ENCODE measurements at regions not wholly inside any gene's neighbourhood (a gene's known extent, or its start where the extent isn't known, plus 50 kb on each side); places are given as distances from the start of the nearest gene placed in this dataset.

DNA sequence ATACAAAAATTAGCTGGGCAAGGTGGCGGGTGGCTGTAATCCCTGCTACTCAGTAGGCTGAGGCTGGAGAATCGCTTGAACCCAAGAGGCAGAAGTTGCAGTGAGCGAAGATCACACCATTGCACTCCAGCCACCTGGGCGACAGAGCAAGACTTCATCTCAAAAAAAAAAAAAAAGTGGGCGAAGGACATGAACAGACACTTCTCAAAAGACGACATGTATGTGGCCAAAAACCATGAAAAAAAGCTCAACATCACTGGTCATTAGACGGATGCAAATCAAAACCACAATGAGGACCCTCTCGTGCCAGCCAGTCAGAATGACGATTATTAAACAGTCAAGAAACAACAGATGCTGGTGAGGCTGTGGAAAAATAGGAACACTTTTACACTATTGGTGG lies 344.9 kb upstream of the JARID2 start:
- Histone ChIP-seq H3K36me3 (no peaks in the 10 kb centered on the region), H3K27me3 (ENCODE audit: low read depth) (no peaks in the 10 kb centered on the region), H3K9me3 (replicated peaks) (peaks cover 4% of the 10 kb centered on the region), H3K4me3 (no peak overlapping the region), H3K27ac (replicated peaks) (no peak overlapping the region), H3K4me1 (no peaks in the 10 kb centered on the region)
- intact Hi-C loops (cut with micrococcal nuclease), result no loop called here
- TF ChIP-seq, protein P1, sequence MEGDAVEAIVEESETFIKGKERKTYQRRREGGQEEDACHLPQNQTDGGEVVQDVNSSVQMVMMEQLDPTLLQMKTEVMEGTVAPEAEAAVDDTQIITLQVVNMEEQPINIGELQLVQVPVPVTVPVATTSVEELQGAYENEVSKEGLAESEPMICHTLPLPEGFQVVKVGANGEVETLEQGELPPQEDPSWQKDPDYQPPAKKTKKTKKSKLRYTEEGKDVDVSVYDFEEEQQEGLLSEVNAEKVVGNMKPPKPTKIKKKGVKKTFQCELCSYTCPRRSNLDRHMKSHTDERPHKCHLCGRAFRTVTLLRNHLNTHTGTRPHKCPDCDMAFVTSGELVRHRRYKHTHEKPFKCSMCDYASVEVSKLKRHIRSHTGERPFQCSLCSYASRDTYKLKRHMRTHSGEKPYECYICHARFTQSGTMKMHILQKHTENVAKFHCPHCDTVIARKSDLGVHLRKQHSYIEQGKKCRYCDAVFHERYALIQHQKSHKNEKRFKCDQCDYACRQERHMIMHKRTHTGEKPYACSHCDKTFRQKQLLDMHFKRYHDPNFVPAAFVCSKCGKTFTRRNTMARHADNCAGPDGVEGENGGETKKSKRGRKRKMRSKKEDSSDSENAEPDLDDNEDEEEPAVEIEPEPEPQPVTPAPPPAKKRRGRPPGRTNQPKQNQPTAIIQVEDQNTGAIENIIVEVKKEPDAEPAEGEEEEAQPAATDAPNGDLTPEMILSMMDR (IDR thresholded peaks at IDR 0.05; ENCODE audit: borderline replicate concordance), result no peak
- no peak for DNase-seq

DNA sequence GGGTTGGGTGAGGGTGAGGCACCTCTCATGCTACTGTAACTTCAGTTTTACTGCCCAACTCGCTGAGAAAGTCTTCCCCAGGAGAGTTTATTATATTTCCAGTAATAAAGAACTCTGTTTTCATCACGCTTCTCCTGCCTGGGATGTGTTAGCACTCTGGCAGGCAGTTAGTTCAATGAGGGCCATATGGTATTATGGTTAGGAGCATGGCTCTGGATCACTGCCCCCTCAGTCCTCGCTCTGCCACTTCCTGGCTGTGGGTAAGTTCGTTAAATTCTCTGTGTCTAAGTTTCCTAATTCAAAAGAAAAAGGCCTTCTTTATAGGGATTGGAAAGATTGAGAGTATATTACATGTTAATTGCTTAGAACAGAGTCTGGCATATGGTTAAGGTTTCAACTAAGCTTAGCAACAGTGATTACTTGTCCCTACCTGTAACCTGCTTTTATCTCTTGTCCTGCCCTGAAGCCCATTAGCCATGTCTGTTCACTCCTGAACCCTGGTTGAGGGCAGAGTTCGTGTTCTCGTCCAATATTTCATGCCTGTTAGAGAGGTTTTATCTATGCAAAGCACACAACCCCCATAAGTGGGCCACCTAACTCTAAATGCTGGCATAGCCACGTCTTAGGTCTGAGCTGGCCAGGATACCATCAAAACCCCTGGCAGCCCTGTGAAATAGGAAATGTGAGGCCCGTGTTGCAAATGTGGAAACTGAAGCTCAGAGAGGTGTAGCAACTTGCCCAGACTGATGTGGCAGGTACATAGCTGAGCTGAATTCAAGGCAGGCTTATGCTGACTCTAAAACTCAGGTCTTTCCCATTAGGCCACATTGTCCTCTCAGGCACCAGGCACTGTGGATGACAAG lies 342.5 kb upstream of the JARID2 start:
- no peaks in the 10 kb centered on the region for H3K27me3 ChIP-seq (ENCODE audit: low read depth)
- H3K9me3 ChIP-seq (replicated peaks), result peaks cover 4% of the 10 kb centered on the region
- no peaks in the 10 kb centered on the region for H3K36me3 ChIP-seq
- no peak overlapping the region for H3K4me3 ChIP-seq
- no peak for DNase-seq
- TF ChIP-seq, protein P1 (IDR thresholded peaks at IDR 0.05; ENCODE audit: borderline replicate concordance), result no peak
- no peaks in the 10 kb centered on the region for H3K4me1 ChIP-seq
- intact Hi-C loops (cut with micrococcal nuclease), result no loop called here
- H3K27ac ChIP-seq (replicated peaks), result no peak overlapping the region

DNA sequence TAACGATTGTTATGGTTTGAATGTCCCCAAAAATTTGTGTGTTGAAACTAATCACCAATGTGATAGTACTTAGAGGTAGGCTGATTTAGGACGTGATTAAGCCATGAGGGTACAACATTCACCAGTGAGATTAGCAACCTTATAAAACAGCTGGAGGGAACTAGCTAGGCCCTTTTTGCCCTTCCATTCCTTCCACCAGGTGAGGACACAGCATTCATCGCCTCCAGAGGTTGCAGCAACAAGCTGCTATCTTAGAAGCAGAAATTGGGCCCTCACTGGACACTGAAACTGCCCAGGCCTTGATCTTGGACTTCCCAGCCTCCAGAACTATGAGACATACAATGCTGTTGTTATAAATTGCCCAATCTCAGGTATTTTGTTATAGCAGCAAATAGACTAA lies 340.7 kb upstream of the JARID2 start:
- Histone ChIP-seq H3K4me3 (no peak overlapping the region), H3K27ac (replicated peaks) (no peak overlapping the region), H3K9me3 (replicated peaks) (peaks cover 1% of the 10 kb centered on the region), H3K36me3 (no peaks in the 10 kb centered on the region), H3K27me3 (ENCODE audit: low read depth) (no peaks in the 10 kb centered on the region), H3K4me1 (no peaks in the 10 kb centered on the region)
- intact Hi-C loops (cut with micrococcal nuclease), result no loop called here
- TF ChIP-seq, protein P1 (IDR thresholded peaks at IDR 0.05; ENCODE audit: borderline replicate concordance), result no peak
- DNase-seq, result no peak

DNA sequence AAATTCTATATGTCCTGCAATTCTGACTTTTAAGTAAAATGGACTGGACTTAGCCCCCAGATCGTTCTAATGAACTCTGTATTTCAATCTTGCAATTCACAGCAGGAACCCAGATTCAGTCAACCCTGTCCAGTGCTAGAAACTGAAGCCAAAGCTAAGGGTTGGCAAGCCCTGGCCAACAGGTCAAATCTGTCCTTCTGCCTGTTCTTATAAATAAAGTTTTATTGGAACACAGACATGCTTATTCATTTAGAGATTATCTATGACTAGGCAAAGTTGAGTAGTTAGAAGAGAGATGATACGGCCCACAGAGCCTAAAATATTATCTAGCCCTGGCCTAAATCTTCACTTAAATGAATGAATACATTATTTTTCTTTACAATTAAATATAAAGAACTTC lies 339.2 kb upstream of the JARID2 start:
- Histone ChIP-seq H3K4me1 (no peaks in the 10 kb centered on the region), H3K4me3 (no peak overlapping the region), H3K27me3 (ENCODE audit: low read depth) (no peaks in the 10 kb centered on the region), H3K27ac (replicated peaks) (no peak overlapping the region), H3K9me3 (replicated peaks) (no peaks in the 10 kb centered on the region), H3K36me3 (no peaks in the 10 kb centered on the region)
- no peak for DNase-seq
- intact Hi-C loops (cut with micrococcal nuclease), result no loop called here
- TF ChIP-seq, protein P1 (IDR thresholded peaks at IDR 0.05; ENCODE audit: borderline replicate concordance), result no peak

DNA sequence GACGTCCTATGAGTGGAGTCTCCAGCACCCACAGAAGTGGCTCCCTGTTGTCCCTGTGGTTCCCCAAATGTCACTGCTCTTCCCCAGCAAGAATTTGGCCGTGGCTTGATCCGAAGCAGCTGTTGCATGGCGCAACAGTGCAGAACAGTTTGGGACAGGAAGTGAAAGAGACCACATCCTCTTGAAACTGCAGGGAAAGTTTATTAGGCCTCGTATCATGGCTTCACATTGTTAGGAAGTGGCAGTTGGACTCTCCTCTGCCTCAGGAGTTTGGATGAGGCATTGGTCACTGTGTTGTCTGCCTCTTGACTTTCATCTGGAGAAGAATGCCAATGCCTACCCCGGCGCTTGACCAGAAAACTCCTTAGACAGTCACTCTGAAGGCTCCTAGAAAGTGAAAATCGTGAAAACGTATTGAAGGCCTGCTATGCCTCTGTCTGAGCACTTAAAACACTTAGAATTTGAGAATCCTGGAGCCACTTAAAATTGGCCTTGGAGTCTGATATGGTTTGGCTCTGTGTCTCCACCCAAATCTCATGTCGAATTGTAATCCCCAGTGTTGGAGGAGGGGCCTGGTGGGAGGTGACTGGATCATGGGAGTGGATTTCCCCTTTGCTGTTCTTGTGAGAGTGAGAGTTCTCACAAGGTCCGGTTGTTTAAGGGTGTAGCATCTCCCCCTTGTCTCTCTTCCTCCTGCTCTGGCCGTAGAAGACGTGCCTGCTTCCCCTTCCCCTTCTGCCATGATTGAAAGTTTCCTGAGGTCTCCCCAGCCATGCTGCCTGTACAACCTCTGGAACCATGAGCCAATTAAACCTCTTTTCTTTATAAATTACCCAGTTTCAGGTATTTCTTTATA lies 334.9 kb upstream of the JARID2 start:
- no peaks in the 10 kb centered on the region for H3K4me1 ChIP-seq
- TF ChIP-seq, protein P1 (IDR thresholded peaks at IDR 0.05; ENCODE audit: borderline replicate concordance), result no peak
- DNase-seq, result peak; percentile 35
- peak overlapping the region; percentile 14 for H3K27ac ChIP-seq (replicated peaks)
- H3K36me3 ChIP-seq, result no peaks in the 10 kb centered on the region
- no peaks in the 10 kb centered on the region for H3K9me3 ChIP-seq (replicated peaks)
- intact Hi-C loops (cut with micrococcal nuclease), result no loop called here
- H3K4me3 ChIP-seq, result no peak overlapping the region
- H3K27me3 ChIP-seq (ENCODE audit: low read depth), result no peaks in the 10 kb centered on the region
